ENCODE measurements at regions not wholly inside any gene's neighbourhood (a gene's known extent, or its start where the extent isn't known, plus 50 kb on each side); places are given as distances from the start of the nearest gene placed in this dataset.

GRCh38 chr9:1708219-1708618 lies 306.9 kb upstream of the SMARCA2 start:
- H3K27me3 ChIP-seq (ENCODE audit: control insufficient read depth in 2 of 2, insufficient read depth in 2 of 2, low read length in 2 of 2) = no peaks in the 10 kb centered on the region
- no peak for FAIRE-seq

More at GRCh38 chr9:1708219-1708618, 306.9 kb upstream of the SMARCA2 start:
- no peaks in the 10 kb centered on the region for H3K79me2 ChIP-seq (ENCODE audit: control insufficient read depth, insufficient read depth, low read length)
- H4K20me1 ChIP-seq (replicated peaks; ENCODE audit: control insufficient read depth, extremely low read depth, insufficient read depth, low read length) = no peaks in the 10 kb centered on the region
- ChIA-PET POLR2A (no interaction called here), CTCF (no interaction called here)
- no peak for DNase-seq (ENCODE audit: low read depth, low spot score)
- H3K4me3 ChIP-seq (replicated peaks in 1 of 3; ENCODE audit: insufficient read depth in 1 of 3, low read depth in 1 of 3, low read length in 3 of 3) = no peak overlapping the region
- no peak overlapping the region for H3K9ac ChIP-seq (replicated peaks; ENCODE audit: extremely low read depth, insufficient read depth, low read length)
- H3K4me2 ChIP-seq (ENCODE audit: insufficient read depth, low read length) = no peak overlapping the region
- dilution Hi-C loops (cut with MboI; ENCODE audit: extremely low pct_ligation_motif_present, low sequenced_read_pairs) (no loop called here), intact Hi-C loops (cut with micrococcal nuclease) (no loop called here)
- no peaks in the 10 kb centered on the region for H3K4me1 ChIP-seq (ENCODE audit: control insufficient read depth, extremely low read depth, insufficient read depth, low read length)
- no peak overlapping the region for H2AFZ ChIP-seq (ENCODE audit: low read depth, low read length)
- no peak overlapping the region for H3K27ac ChIP-seq (ENCODE audit: insufficient read depth, low read depth, low read length)
- no TSS peak for BruUV-seq (replicated peaks)
- H3K9me3 ChIP-seq (replicated peaks; ENCODE audit: control insufficient read depth, insufficient read depth, low read length) = no peaks in the 10 kb centered on the region
- TF ChIP-seq MAX (IDR thresholded peaks at IDR 0.05; ENCODE audit: insufficient read depth, insufficient read length) = no peak
- no peak for TF ChIP-seq POLR2AphosphoS5 (IDR thresholded peaks at IDR 0.05; ENCODE audit: insufficient read depth, low read depth, low read length)
- no peak for TF ChIP-seq FOS (IDR thresholded peaks at IDR 0.05; ENCODE audit: borderline replicate concordance, insufficient read depth, low read length)
- TF ChIP-seq GATA2 (IDR thresholded peaks at IDR 0.05; ENCODE audit: insufficient read depth, insufficient read length, low read depth, low read length) = no peak
- TF ChIP-seq POLR2A (IDR thresholded peaks at IDR 0.05; ENCODE audit: low read depth, low read length) = no peak
- TF ChIP-seq EZH2 (IDR thresholded peaks at IDR 0.05; ENCODE audit: borderline replicate concordance, low read depth, low read length, severe bottlenecking) = no peak
- no peak for TF ChIP-seq JUN (IDR thresholded peaks at IDR 0.05; ENCODE audit: borderline replicate concordance, insufficient read depth, insufficient read length, low read depth)
- TF ChIP-seq, protein P1, sequence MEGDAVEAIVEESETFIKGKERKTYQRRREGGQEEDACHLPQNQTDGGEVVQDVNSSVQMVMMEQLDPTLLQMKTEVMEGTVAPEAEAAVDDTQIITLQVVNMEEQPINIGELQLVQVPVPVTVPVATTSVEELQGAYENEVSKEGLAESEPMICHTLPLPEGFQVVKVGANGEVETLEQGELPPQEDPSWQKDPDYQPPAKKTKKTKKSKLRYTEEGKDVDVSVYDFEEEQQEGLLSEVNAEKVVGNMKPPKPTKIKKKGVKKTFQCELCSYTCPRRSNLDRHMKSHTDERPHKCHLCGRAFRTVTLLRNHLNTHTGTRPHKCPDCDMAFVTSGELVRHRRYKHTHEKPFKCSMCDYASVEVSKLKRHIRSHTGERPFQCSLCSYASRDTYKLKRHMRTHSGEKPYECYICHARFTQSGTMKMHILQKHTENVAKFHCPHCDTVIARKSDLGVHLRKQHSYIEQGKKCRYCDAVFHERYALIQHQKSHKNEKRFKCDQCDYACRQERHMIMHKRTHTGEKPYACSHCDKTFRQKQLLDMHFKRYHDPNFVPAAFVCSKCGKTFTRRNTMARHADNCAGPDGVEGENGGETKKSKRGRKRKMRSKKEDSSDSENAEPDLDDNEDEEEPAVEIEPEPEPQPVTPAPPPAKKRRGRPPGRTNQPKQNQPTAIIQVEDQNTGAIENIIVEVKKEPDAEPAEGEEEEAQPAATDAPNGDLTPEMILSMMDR (IDR thresholded peaks at IDR 0.05; ENCODE audit: extremely low read depth in 1 of 2, insufficient read depth in 1 of 2, low read depth in 1 of 2, low read length in 2 of 2) = no peak
- no peak for TF ChIP-seq MYC (IDR thresholded peaks at IDR 0.05; ENCODE audit: low read depth, low read length)
- no peaks in the 10 kb centered on the region for H3K9me1 ChIP-seq (replicated peaks; ENCODE audit: control insufficient read depth, extremely low read depth, insufficient read depth, low read length)
- no peaks in the 10 kb centered on the region for H3K36me3 ChIP-seq (ENCODE audit: control insufficient read depth in 2 of 2, extremely low read depth in 1 of 2, insufficient read depth in 2 of 2, low read length in 2 of 2)

All from endothelial cell of umbilical vein (primary cell).